GM23248 (cell line): ENCODE measurements at regions not wholly inside any gene's neighbourhood (a gene's known extent, or its start where the extent isn't known, plus 50 kb on each side); places are given as distances from the start of the nearest gene placed in this dataset.

Experiments used
- EZH2 ChIP-seq: fragments of 200-600 bp; sonication (generic); IDR thresholded peaks from 2 replicates; pipeline ENCODE4 v1.6.1; 2018; ENCODE audit warnings: antibody characterized with exemption, mild to moderate bottlenecking; ENCODE audit not compliant: insufficient read depth, poor library complexity, severe bottlenecking
- EZH2phosphoT487 ChIP-seq: fragments of 200-600 bp; sonication (generic); IDR thresholded peaks from 2 replicates; pipeline ENCODE4 v1.6.1; 2018; ENCODE audit warnings: antibody characterized with exemption, moderate library complexity, mild to moderate bottlenecking, low read depth; ENCODE audit not compliant: insufficient read depth

DNA sequence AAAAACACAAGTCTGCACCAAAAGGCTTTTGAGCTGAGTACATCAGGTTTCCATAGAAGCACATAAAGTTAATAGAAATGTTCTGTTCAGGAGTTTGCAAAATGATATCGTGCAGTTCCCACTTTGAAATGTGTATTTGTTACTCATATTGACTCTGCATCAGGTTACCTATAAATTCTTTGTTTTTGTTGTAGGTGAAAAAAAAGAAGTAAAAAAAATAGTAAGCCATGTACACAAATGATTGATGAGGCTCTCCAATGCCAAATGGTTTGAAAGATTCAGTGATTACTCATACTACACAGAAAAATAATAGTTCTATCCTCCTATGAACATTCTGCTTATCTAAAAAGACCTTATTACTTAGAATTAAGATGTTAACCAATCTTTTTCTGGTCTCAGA, 287.3 kb upstream of the MME start:
- TF ChIP-seq EZH2 = no peak
- no peak for TF ChIP-seq EZH2phosphoT487
